ENCODE measurements at regions not wholly inside any gene's neighbourhood (a gene's known extent, or its start where the extent isn't known, plus 50 kb on each side); places are given as distances from the start of the nearest gene placed in this dataset.

DNA sequence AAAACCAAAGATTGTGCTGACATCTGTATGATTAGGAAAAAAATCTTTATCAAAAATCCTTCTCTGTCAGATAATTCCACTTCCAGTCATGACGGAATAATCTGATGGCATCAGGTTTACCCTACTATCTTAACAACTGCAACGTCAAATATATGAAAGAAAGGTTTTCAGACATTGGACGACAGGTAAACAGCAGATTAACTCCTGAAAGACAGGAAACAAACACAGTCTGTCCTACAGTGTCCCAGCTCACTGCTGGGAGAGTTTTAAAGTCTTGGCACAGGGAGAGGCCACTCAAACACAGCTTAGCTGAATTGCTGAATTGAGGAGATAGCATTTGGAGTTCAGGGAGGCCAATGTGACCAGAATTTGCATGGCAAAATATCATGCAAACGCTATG is 186.3 kb upstream of the KCTD7 start:
- Mint-ChIP-seq H3K4me1 (0 out of 3 replicates have a peak, but pooled peaks cover 4% of the 10 kb centered on the region), H3K27ac (no peak overlapping the region), H3K36me3 (ENCODE audit: low read depth) (no peaks in the 10 kb centered on the region), H3K4me3 (no peak overlapping the region), H3K9me3 (no peaks in the 10 kb centered on the region), H3K27me3 (ENCODE audit: insufficient read depth, low read depth, poor library complexity) (peaks cover 2% of the 10 kb centered on the region)
- Histone ChIP-seq H3K4me1 (ENCODE audit: insufficient read depth) (no peaks in the 10 kb centered on the region), H3K36me3 (ENCODE audit: insufficient read depth) (no peaks in the 10 kb centered on the region), H2AFZ (no peak overlapping the region), H3K9me2 (ENCODE audit: insufficient read depth) (no peaks in the 10 kb centered on the region), H3F3A (replicated peaks; ENCODE audit: low read depth) (no peaks in the 10 kb centered on the region), H3K79me2 (replicated peaks; ENCODE audit: insufficient read depth) (no peaks in the 10 kb centered on the region), H3K27ac (ENCODE audit: low read depth) (no peak overlapping the region), H3K27me3 (ENCODE audit: insufficient read depth) (no peaks in the 10 kb centered on the region), H3K4me2 (no peak overlapping the region), H3K4me3 (no peak overlapping the region), H4K20me1 (replicated peaks; ENCODE audit: insufficient read depth) (no peaks in the 10 kb centered on the region)
- TF ChIP-seq POLR2AphosphoS5 (IDR thresholded peaks at IDR 0.05; ENCODE audit: low read depth) (no peak), STAT1 (IDR thresholded peaks at IDR 0.05; ENCODE audit: unreplicated experiment) (no peak), JUNB (IDR thresholded peaks at IDR 0.05; ENCODE audit: unreplicated experiment) (no peak), NANOG (IDR thresholded peaks at IDR 0.05; ENCODE audit: borderline replicate concordance) (no peak), EZH2phosphoT487 (IDR thresholded peaks at IDR 0.05; ENCODE audit: unreplicated experiment) (no peak), ZNF331 (CRISPR knock-in tag; IDR thresholded peaks at IDR 0.05; ENCODE audit: low read depth) (no peak), CREB1 (CRISPR knock-in tag; IDR thresholded peaks at IDR 0.05; ENCODE audit: low read depth) (no peak), REST (IDR thresholded peaks at IDR 0.05; ENCODE audit: unreplicated experiment) (no peak), EZH2 (IDR thresholded peaks at IDR 0.05; ENCODE audit: low read depth, unreplicated experiment) (no peak), ZNF114 (CRISPR knock-in tag; IDR thresholded peaks at IDR 0.05) (no peak)
- TF ChIP-seq, protein P1, sequence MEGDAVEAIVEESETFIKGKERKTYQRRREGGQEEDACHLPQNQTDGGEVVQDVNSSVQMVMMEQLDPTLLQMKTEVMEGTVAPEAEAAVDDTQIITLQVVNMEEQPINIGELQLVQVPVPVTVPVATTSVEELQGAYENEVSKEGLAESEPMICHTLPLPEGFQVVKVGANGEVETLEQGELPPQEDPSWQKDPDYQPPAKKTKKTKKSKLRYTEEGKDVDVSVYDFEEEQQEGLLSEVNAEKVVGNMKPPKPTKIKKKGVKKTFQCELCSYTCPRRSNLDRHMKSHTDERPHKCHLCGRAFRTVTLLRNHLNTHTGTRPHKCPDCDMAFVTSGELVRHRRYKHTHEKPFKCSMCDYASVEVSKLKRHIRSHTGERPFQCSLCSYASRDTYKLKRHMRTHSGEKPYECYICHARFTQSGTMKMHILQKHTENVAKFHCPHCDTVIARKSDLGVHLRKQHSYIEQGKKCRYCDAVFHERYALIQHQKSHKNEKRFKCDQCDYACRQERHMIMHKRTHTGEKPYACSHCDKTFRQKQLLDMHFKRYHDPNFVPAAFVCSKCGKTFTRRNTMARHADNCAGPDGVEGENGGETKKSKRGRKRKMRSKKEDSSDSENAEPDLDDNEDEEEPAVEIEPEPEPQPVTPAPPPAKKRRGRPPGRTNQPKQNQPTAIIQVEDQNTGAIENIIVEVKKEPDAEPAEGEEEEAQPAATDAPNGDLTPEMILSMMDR (conservative IDR thresholded peaks at IDR 0.05; ENCODE audit: low read depth in 2 of 2) = no peak
- TF ChIP-seq, protein P2, sequence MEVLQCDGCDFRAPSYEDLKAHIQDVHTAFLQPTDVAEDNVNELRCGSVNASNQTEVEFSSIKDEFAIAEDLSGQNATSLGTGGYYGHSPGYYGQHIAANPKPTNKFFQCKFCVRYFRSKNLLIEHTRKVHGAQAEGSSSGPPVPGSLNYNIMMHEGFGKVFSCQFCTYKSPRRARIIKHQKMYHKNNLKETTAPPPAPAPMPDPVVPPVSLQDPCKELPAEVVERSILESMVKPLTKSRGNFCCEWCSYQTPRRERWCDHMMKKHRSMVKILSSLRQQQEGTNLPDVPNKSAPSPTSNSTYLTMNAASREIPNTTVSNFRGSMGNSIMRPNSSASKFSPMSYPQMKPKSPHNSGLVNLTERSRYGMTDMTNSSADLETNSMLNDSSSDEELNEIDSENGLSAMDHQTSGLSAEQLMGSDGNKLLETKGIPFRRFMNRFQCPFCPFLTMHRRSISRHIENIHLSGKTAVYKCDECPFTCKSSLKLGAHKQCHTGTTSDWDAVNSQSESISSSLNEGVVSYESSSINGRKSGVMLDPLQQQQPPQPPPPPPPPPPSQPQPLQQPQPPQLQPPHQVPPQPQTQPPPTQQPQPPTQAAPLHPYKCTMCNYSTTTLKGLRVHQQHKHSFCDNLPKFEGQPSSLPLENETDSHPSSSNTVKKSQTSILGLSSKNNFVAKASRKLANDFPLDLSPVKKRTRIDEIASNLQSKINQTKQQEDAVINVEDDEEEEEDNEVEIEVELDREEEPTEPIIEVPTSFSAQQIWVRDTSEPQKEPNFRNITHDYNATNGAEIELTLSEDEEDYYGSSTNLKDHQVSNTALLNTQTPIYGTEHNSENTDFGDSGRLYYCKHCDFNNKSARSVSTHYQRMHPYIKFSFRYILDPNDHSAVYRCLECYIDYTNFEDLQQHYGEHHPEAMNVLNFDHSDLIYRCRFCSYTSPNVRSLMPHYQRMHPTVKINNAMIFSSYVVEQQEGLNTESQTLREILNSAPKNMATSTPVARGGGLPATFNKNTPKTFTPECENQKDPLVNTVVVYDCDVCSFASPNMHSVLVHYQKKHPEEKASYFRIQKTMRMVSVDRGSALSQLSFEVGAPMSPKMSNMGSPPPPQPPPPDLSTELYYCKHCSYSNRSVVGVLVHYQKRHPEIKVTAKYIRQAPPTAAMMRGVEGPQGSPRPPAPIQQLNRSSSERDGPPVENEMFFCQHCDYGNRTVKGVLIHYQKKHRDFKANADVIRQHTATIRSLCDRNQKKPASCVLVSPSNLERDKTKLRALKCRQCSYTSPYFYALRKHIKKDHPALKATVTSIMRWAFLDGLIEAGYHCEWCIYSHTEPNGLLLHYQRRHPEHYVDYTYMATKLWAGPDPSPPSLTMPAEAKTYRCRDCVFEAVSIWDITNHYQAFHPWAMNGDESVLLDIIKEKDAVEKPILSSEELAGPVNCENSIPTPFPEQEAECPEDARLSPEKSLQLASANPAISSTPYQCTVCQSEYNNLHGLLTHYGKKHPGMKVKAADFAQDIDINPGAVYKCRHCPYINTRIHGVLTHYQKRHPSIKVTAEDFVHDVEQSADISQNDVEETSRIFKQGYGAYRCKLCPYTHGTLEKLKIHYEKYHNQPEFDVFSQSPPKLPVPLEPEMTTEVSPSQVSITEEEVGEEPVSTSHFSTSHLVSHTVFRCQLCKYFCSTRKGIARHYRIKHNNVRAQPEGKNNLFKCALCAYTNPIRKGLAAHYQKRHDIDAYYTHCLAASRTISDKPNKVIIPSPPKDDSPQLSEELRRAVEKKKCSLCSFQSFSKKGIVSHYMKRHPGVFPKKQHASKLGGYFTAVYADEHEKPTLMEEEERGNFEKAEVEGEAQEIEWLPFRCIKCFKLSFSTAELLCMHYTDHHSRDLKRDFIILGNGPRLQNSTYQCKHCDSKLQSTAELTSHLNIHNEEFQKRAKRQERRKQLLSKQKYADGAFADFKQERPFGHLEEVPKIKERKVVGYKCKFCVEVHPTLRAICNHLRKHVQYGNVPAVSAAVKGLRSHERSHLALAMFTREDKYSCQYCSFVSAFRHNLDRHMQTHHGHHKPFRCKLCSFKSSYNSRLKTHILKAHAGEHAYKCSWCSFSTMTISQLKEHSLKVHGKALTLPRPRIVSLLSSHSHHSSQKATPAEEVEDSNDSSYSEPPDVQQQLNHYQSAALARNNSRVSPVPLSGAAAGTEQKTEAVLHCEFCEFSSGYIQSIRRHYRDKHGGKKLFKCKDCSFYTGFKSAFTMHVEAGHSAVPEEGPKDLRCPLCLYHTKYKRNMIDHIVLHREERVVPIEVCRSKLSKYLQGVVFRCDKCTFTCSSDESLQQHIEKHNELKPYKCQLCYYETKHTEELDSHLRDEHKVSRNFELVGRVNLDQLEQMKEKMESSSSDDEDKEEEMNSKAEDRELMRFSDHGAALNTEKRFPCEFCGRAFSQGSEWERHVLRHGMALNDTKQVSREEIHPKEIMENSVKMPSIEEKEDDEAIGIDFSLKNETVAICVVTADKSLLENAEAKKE (CRISPR knock-in tag; IDR thresholded peaks at IDR 0.05) = no peak
- TF ChIP-seq, protein P3, sequence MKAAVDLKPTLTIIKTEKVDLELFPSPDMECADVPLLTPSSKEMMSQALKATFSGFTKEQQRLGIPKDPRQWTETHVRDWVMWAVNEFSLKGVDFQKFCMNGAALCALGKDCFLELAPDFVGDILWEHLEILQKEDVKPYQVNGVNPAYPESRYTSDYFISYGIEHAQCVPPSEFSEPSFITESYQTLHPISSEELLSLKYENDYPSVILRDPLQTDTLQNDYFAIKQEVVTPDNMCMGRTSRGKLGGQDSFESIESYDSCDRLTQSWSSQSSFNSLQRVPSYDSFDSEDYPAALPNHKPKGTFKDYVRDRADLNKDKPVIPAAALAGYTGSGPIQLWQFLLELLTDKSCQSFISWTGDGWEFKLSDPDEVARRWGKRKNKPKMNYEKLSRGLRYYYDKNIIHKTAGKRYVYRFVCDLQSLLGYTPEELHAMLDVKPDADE (IDR thresholded peaks at IDR 0.05) = no peak
- ATAC-seq = no peak
- DNase-seq (ENCODE audit: low spot score) = no peak
